Stimulated activated naive CD8-positive, alpha-beta T cell treated with anti-CD3 and anti-CD28 coated beads, Interleukin-15, amount 100 ng/mL, for 72 hours (primary cell): ENCODE measurements at regions not wholly inside any gene's neighbourhood (a gene's known extent, or its start where the extent isn't known, plus 50 kb on each side); places are given as distances from the start of the nearest gene placed in this dataset.
"Not testable (repeated sequence)": the region's sequence is repeated elsewhere in the genome, so short reads cannot be mapped to it uniquely, and the experiment has no call there.

Experiments
- ATAC-seq: fragments of 150-1000 bp; cut with Tn5 transposase; 2 replicates; pipeline ENCODE4 v1.10.0; 2021; ENCODE audit warnings: mild to moderate bottlenecking, moderate library complexity
- DNase-seq, 2 donors: peaks; one replicate each; pipeline ENCODE4 v3.0.0; 2021 to 2022
- H3K27ac Mint-ChIP-seq, 2 donors: one replicate each; pipeline ENCODE4 v1.8.0; 2022; ENCODE audit warnings: mild to moderate bottlenecking in 2 of 2, mixed read lengths in 2 of 2, moderate library complexity in 2 of 2
- H3K27me3 Mint-ChIP-seq: one replicate; pipeline ENCODE4 v1.8.0; 2022; ENCODE audit warnings: mixed read lengths
- H3K4me1 Mint-ChIP-seq: one replicate; pipeline ENCODE4 v1.8.0; 2022; ENCODE audit warnings: mild to moderate bottlenecking, mixed read lengths
- H3K4me3 Mint-ChIP-seq, 2 donors: one replicate each; pipeline ENCODE4 v1.8.0; 2022; ENCODE audit warnings: mild to moderate bottlenecking in 2 of 2, mixed read lengths in 2 of 2, moderate library complexity in 1 of 2
- H3K9me3 Mint-ChIP-seq, 2 donors: one replicate each; pipeline ENCODE4 v1.8.0; 2022; ENCODE audit warnings: mixed read lengths in 2 of 2

DNA sequence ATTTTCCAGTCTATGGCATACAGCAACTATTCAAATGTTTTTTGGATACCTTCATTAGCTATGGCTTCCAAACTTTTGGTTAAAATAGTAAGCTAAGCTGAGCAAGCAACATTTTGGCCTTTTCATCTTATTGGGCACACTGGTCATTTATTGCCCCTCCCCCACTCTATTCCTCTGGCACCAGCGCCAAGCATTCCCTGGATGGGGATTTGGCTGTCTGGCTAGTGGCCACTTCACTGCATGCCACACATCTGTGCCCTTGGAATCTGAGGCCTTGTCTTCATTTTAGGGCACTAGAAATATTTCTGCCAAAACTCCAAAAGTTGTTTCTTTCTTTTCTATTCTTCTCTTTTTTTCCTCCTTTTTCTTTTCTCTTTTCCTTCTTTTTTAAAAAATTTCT lies 305.8 kb upstream of the POTED start:
- H3K27me3 Mint-ChIP-seq, DNase-seq, H3K27ac Mint-ChIP-seq, ATAC-seq, H3K4me3 Mint-ChIP-seq, H3K4me1 Mint-ChIP-seq: not testable (repeated sequence)
- peaks cover 0 to 27% of the 10 kb centered on the region in 2 donors for H3K9me3 Mint-ChIP-seq

DNA sequence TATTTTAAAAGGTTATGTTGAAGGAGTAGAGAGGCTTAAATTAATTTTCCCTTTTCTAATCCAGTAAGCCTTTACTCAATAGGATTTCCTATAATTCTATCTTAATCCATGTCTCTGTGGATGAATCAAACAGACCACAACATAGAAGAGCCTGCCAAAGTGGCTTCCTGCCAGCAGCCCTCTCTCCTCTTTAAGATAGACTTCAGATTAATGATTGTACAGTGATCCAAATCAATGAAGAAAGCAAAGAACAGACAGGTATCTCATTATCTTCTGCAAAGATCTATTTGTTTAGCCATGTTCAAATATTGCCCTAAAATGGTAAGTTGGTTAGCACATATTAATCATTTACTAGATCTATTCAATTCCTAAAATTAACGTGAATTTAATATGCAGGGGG lies 304.7 kb upstream of the POTED start:
- H3K4me3 Mint-ChIP-seq, H3K4me1 Mint-ChIP-seq, H3K27me3 Mint-ChIP-seq, DNase-seq, ATAC-seq, H3K27ac Mint-ChIP-seq: not testable (repeated sequence)
- H3K9me3 Mint-ChIP-seq, result peaks cover 5 to 19% of the 10 kb centered on the region in 2 donors

GRCh38 chr21:13310120-13310519 lies 299.5 kb upstream of the POTED start:
- not testable (repeated sequence) for H3K4me1 Mint-ChIP-seq, ATAC-seq, H3K27ac Mint-ChIP-seq, H3K4me3 Mint-ChIP-seq, H3K27me3 Mint-ChIP-seq, DNase-seq, H3K9me3 Mint-ChIP-seq

GRCh38 chr21:13310570-13311524 lies 298.7 kb upstream of the POTED start:
- not testable (repeated sequence) for H3K4me1 Mint-ChIP-seq, H3K27me3 Mint-ChIP-seq, DNase-seq, ATAC-seq, H3K9me3 Mint-ChIP-seq, H3K4me3 Mint-ChIP-seq
- H3K27ac Mint-ChIP-seq, result peak overlapping the region in 1 of 2 donors; percentile 40

- H3K27ac Mint-ChIP-seq, H3K4me1 Mint-ChIP-seq, H3K27me3 Mint-ChIP-seq, H3K4me3 Mint-ChIP-seq, ATAC-seq, DNase-seq: not testable (repeated sequence)
- peaks cover 0 to 16% of the 10 kb centered on the region in 2 donors for H3K9me3 Mint-ChIP-seq
Measured at GRCh38 chr21:13318718-13319117, 290.9 kb upstream of the POTED start.

DNA sequence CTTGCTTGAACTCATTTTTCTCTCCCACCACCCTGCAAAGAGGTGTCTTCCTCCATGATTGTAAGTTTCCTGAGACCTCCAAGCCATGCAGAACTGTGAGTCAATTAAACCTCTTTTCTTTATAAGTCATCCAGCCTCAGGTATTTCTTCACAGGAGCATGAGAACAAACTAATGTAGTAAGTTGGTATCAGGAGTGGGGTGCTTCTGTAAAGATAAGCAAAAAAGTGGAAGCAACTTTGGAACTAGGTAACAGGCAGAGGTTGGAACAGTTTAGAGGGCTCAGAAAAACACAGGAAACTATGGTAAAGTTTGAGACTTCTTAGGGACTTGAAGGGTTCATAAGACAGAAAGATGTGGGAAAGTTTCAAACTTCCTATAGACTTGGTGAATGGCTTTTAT lies 287.7 kb upstream of the POTED start:
- H3K9me3 Mint-ChIP-seq, result peaks cover 0 to 19% of the 10 kb centered on the region in 2 donors
- not testable (repeated sequence) for DNase-seq, H3K27ac Mint-ChIP-seq, H3K4me3 Mint-ChIP-seq, H3K4me1 Mint-ChIP-seq, H3K27me3 Mint-ChIP-seq, ATAC-seq

DNA sequence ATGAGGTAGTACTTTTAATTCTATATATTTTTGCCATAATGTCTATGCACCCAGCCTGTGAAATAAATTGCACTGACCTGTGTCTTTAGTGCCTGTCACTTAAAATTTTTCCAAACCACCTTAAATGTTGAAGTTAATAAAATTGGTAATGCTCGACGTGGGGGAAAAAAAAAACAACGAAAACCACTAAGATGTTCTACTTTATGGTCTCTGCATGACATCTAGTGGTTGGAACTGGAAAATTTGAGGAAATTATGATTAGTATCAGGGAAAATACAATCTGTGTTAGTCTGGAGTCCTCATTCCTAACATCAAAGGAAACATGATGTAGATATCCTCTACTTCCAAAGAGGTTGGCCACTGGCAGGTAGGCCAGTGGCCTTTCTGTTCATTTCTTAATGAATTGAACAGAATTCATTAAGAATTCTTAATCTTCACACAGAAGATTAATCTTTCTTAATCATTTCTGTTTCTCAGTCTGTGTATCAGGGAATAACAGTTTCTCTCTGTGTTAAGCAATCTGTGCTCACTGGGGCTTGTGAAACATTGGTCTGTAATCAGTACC lies 268.8 kb upstream of the POTED start:
- H3K4me1 Mint-ChIP-seq, H3K9me3 Mint-ChIP-seq, H3K27me3 Mint-ChIP-seq, H3K27ac Mint-ChIP-seq, DNase-seq, H3K4me3 Mint-ChIP-seq, ATAC-seq: not testable (repeated sequence)

DNA sequence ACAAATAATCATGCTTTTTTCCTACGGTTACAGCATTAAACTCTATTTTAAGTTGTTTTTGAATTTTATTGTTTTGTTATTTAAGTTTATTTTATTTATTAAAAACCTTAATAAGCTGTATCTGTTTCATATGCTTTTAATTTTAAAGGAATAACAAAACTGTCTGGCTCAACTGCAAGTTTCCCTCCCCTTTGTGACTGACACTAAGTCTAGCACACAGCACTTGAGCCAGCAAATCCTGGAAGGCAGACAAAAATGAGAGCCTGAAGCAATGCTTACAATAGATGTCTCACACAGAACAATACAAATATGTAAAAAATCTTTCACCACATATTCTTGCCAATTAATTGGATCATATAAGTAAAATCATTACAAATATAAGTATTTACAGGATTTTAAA lies 258.1 kb upstream of the POTED start:
- H3K27ac Mint-ChIP-seq, H3K4me1 Mint-ChIP-seq, H3K9me3 Mint-ChIP-seq, H3K4me3 Mint-ChIP-seq, DNase-seq, H3K27me3 Mint-ChIP-seq, ATAC-seq: not testable (repeated sequence)

DNA sequence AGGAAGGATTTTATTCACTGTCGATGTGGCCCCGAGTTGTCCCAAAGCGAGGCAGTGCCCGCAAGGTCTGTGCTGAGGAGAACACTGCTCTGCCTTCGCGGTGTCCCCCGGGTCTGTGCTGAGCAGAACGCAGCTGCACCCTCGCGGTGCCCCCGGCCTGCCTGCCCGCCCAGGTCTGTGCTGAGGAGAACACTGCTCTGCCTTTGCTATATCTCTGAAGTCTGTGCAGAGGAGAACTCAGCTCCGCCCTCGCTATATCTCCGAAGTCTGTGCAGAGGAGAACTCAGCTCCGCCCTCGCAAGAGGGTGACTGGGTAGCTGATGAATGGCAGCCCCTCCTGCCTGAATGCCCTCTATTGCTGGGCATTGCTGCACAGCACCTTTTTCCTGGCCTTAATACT lies 249.4 kb upstream of the POTED start:
- ATAC-seq, H3K4me3 Mint-ChIP-seq, H3K27ac Mint-ChIP-seq, H3K4me1 Mint-ChIP-seq, H3K27me3 Mint-ChIP-seq, DNase-seq: not testable (repeated sequence)
- H3K9me3 Mint-ChIP-seq, result peaks cover 0 to 13% of the 10 kb centered on the region in 2 donors

DNA sequence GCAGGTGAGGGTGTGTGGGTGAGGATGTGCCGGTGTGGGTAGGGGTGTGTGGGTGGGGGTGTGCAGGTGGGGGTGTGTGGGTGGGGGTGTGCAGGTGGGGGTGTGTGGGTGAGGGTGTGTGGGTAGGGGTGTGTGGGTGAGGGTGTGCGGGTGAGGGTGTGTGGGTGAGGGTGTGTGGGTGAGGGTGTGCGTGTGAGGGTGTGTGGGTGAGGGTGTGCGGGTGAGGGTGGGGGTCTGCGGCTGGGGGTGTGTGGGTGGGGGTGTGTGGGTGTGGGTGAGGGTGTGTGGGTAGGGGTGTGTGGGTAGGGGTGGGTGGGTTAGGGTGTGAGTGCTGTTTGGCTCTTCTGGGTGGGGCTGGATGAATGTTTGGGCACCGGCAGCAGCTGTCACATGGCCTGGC lies 241.4 kb upstream of the POTED start:
- H3K9me3 Mint-ChIP-seq, result peaks cover 0 to 15% of the 10 kb centered on the region in 2 donors
- DNase-seq (no peak), ATAC-seq (peak; percentile 74)
- no peaks in the 10 kb centered on the region for H3K27me3 Mint-ChIP-seq
- H3K4me1 Mint-ChIP-seq, result no peaks in the 10 kb centered on the region
- H3K27ac Mint-ChIP-seq, result no peak overlapping the region
- H3K4me3 Mint-ChIP-seq, result no peak overlapping the region

GRCh38 chr21:13372721-13373120 lies 236.9 kb upstream of the POTED start:
- ATAC-seq, H3K27ac Mint-ChIP-seq, H3K27me3 Mint-ChIP-seq, H3K4me3 Mint-ChIP-seq, H3K4me1 Mint-ChIP-seq, DNase-seq: not testable (repeated sequence)
- H3K9me3 Mint-ChIP-seq, result peaks cover 0 to 23% of the 10 kb centered on the region in 2 donors

DNA sequence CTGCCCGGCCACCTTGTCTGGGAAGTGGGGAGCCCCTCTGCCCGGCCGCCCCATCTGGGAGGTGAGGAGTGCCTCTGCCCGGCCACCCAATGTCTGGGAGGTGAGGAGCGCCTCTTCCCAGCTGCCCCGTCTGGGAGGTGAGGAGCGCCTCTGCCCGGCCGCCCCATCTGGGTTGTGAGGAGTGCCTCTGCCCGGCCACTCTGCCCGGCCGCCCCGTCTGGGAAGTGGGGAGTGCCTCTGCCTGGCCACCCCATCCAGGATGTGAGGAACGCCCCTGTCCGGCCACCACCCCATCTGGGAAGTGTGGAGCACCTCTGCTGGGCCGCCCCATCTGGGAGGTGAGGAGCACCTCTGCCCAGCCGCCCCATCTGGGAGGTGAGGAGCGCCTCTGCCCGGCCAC lies 230.6 kb upstream of the POTED start:
- peak; percentile 57 for ATAC-seq
- H3K9me3 Mint-ChIP-seq, DNase-seq, H3K27me3 Mint-ChIP-seq, H3K27ac Mint-ChIP-seq, H3K4me3 Mint-ChIP-seq, H3K4me1 Mint-ChIP-seq: not testable (repeated sequence)

GRCh38 chr21:13379566-13379965 lies 230.0 kb upstream of the POTED start:
- not testable (repeated sequence) for H3K27me3 Mint-ChIP-seq, H3K9me3 Mint-ChIP-seq, H3K27ac Mint-ChIP-seq, H3K4me3 Mint-ChIP-seq, DNase-seq, H3K4me1 Mint-ChIP-seq, ATAC-seq

DNA sequence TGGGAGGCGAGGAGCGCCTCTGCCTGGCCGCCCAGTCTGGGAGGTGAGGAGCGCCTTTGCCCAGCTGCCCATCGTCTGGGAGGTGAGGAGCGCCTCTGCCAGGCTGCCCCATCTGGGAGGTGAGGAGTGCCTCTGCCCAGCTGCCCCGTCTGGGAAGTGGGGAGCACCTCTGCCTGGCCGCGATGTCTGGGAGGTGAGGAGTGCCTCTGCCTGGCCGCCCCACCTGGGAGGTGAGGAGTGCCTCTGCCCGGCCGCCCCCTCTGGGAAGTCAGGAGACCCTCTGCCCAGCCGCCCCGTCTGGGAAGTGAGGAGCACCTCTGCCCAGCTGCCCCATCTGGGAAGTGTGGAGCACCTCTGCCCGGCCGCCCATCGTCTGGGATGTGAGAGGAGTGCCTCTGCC lies 229.0 kb upstream of the POTED start:
- H3K9me3 Mint-ChIP-seq, H3K27me3 Mint-ChIP-seq, H3K4me3 Mint-ChIP-seq, ATAC-seq, DNase-seq, H3K4me1 Mint-ChIP-seq, H3K27ac Mint-ChIP-seq: not testable (repeated sequence)

GRCh38 chr21:13384143-13384542 lies 225.4 kb upstream of the POTED start:
- H3K4me3 Mint-ChIP-seq, DNase-seq, H3K9me3 Mint-ChIP-seq, H3K4me1 Mint-ChIP-seq, ATAC-seq, H3K27me3 Mint-ChIP-seq, H3K27ac Mint-ChIP-seq: not testable (repeated sequence)

DNA sequence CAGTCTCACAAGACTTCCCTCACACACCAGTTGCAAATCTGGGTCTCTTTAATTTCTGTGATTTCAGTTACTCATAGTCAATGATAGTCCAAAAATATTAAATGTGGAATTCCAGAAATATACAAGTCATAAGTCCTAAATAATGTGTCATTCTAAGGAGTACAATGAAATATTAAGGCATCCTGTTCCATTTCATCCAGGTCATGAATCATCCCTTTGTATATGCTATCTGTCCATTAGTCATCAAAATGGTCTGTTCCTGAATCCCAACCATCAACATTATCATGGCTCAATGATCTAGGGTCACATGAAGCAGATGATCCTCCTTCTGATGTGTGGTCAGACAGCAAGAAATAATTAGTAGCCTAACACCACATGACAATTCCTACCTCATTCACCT lies 200.4 kb upstream of the POTED start:
- not testable (repeated sequence) for ATAC-seq, H3K4me1 Mint-ChIP-seq, H3K9me3 Mint-ChIP-seq, H3K27me3 Mint-ChIP-seq, H3K4me3 Mint-ChIP-seq, DNase-seq
- peak overlapping the region in 1 of 2 donors; percentile 7 for H3K27ac Mint-ChIP-seq
